BLaER1 (cell line): ENCODE measurements at regions not wholly inside any gene's neighbourhood (a gene's known extent, or its start where the extent isn't known, plus 50 kb on each side); places are given as distances from the start of the nearest gene placed in this dataset.

Source experiments
- H3K27ac ChIP-seq: shearing (Covaris generic); formaldehyde crosslinking; 2 replicates; pipeline ENCODE4 v1.8.1; 2022
- H3K27me3 ChIP-seq: shearing (Covaris generic); formaldehyde crosslinking; 2 replicates; pipeline ENCODE4 v1.8.1; 2022
- H3K36me3 ChIP-seq: shearing (Covaris generic); formaldehyde crosslinking; 2 replicates; pipeline ENCODE4 v1.8.1; 2022
- H3K4me1 ChIP-seq: shearing (Covaris generic); formaldehyde crosslinking; 2 replicates; pipeline ENCODE4 v1.8.1; 2022
- H3K4me2 ChIP-seq: shearing (Covaris generic); formaldehyde crosslinking; 2 replicates; pipeline ENCODE4 v1.8.1; 2022
- H3K4me3 ChIP-seq: shearing (Covaris generic); formaldehyde crosslinking; 2 replicates; pipeline ENCODE4 v1.8.1; 2022
- H3K9ac ChIP-seq: shearing (Covaris generic); formaldehyde crosslinking; 2 replicates; pipeline ENCODE4 v1.8.1; 2022
- H3K9me3 ChIP-seq: shearing (Covaris generic); formaldehyde crosslinking; 2 replicates; pipeline ENCODE4 v1.8.1; 2022
- H4K20me1 ChIP-seq: shearing (Covaris generic); formaldehyde crosslinking; 2 replicates; pipeline ENCODE4 v1.8.1; 2022
- Cebpa-rat ChIP-seq: shearing (Covaris generic); IDR thresholded peaks from 2 replicates; pipeline ENCODE4 v1.8.1; 2022

GRCh38 chr4:30314001-30314400, 406.2 kb upstream of the PCDH7 start:
- Histone ChIP-seq H3K4me1 (no peaks in the 10 kb centered on the region), H3K4me2 (no peak overlapping the region), H3K9me3 (no peaks in the 10 kb centered on the region), H3K36me3 (no peaks in the 10 kb centered on the region), H4K20me1 (no peaks in the 10 kb centered on the region), H3K9ac (no peak overlapping the region), H3K27ac (no peak overlapping the region), H3K4me3 (no peak overlapping the region), H3K27me3 (no peaks in the 10 kb centered on the region)
- no peak for TF ChIP-seq Cebpa-rat

GRCh38 chr4:30330894-30331652, 389.1 kb upstream of the PCDH7 start:
- H3K9ac ChIP-seq: no peak overlapping the region
- H3K9me3 ChIP-seq: peaks cover 13% of the 10 kb centered on the region
- H3K4me2 ChIP-seq: no peak overlapping the region
- H3K27me3 ChIP-seq: no peaks in the 10 kb centered on the region
- no peaks in the 10 kb centered on the region for H3K36me3 ChIP-seq
- H3K4me1 ChIP-seq: no peaks in the 10 kb centered on the region
- no peak for TF ChIP-seq Cebpa-rat
- H3K27ac ChIP-seq: no peak overlapping the region
- no peak overlapping the region for H3K4me3 ChIP-seq
- H4K20me1 ChIP-seq: no peaks in the 10 kb centered on the region

- no peak for TF ChIP-seq Cebpa-rat
- no peak overlapping the region for H3K9ac ChIP-seq
- H3K36me3 ChIP-seq: no peaks in the 10 kb centered on the region
- H3K27ac ChIP-seq: no peak overlapping the region
- H3K4me2 ChIP-seq: no peak overlapping the region
- H3K4me3 ChIP-seq: no peak overlapping the region
- H4K20me1 ChIP-seq: no peaks in the 10 kb centered on the region
- no peaks in the 10 kb centered on the region for H3K27me3 ChIP-seq
- H3K9me3 ChIP-seq: no peaks in the 10 kb centered on the region
- no peaks in the 10 kb centered on the region for H3K4me1 ChIP-seq
These were observed 378.4 kb upstream of the PCDH7 start for GRCh38 chr4:30341731-30342130.

GRCh38 chr4:30350288-30350687, 369.9 kb upstream of the PCDH7 start:
- TF ChIP-seq Cebpa-rat: no peak
- no peaks in the 10 kb centered on the region for H3K9me3 ChIP-seq
- H3K9ac ChIP-seq: no peak overlapping the region
- H4K20me1 ChIP-seq: no peaks in the 10 kb centered on the region
- no peaks in the 10 kb centered on the region for H3K36me3 ChIP-seq
- H3K4me2 ChIP-seq: no peak overlapping the region
- H3K4me1 ChIP-seq: no peaks in the 10 kb centered on the region
- H3K4me3 ChIP-seq: no peak overlapping the region
- H3K27me3 ChIP-seq: no peaks in the 10 kb centered on the region
- H3K27ac ChIP-seq: no peak overlapping the region

- H3K4me3 ChIP-seq: no peak overlapping the region
- no peaks in the 10 kb centered on the region for H3K36me3 ChIP-seq
- H3K9me3 ChIP-seq: no peaks in the 10 kb centered on the region
- TF ChIP-seq Cebpa-rat: no peak
- no peaks in the 10 kb centered on the region for H3K27me3 ChIP-seq
- no peaks in the 10 kb centered on the region for H4K20me1 ChIP-seq
- no peaks in the 10 kb centered on the region for H3K4me1 ChIP-seq
- no peak overlapping the region for H3K9ac ChIP-seq
- no peak overlapping the region for H3K27ac ChIP-seq
- no peak overlapping the region for H3K4me2 ChIP-seq
These were observed 365.6 kb upstream of the PCDH7 start for GRCh38 chr4:30354605-30355004.

GRCh38 chr4:30362436-30362835, 357.7 kb upstream of the PCDH7 start:
- no peak overlapping the region for H3K4me2 ChIP-seq
- H3K27me3 ChIP-seq: no peaks in the 10 kb centered on the region
- no peak overlapping the region for H3K27ac ChIP-seq
- H3K9ac ChIP-seq: no peak overlapping the region
- no peaks in the 10 kb centered on the region for H3K4me1 ChIP-seq
- H3K9me3 ChIP-seq: no peaks in the 10 kb centered on the region
- no peak for TF ChIP-seq Cebpa-rat
- H4K20me1 ChIP-seq: no peaks in the 10 kb centered on the region
- no peak overlapping the region for H3K4me3 ChIP-seq
- H3K36me3 ChIP-seq: no peaks in the 10 kb centered on the region

GRCh38 chr4:30370105-30370504, 350.1 kb upstream of the PCDH7 start:
- Histone ChIP-seq H3K27ac (no peak overlapping the region), H3K36me3 (no peaks in the 10 kb centered on the region), H3K27me3 (no peaks in the 10 kb centered on the region), H3K9ac (no peak overlapping the region), H3K4me2 (no peak overlapping the region), H3K9me3 (no peaks in the 10 kb centered on the region), H3K4me1 (no peaks in the 10 kb centered on the region), H4K20me1 (no peaks in the 10 kb centered on the region), H3K4me3 (no peak overlapping the region)
- no peak for TF ChIP-seq Cebpa-rat

GRCh38 chr4:30380404-30380998, 339.7 kb upstream of the PCDH7 start:
- H4K20me1 ChIP-seq: no peaks in the 10 kb centered on the region
- no peak overlapping the region for H3K9ac ChIP-seq
- no peaks in the 10 kb centered on the region for H3K9me3 ChIP-seq
- H3K4me1 ChIP-seq: no peaks in the 10 kb centered on the region
- H3K4me2 ChIP-seq: no peak overlapping the region
- no peak overlapping the region for H3K4me3 ChIP-seq
- no peak for TF ChIP-seq Cebpa-rat
- H3K27ac ChIP-seq: no peak overlapping the region
- no peaks in the 10 kb centered on the region for H3K27me3 ChIP-seq
- no peaks in the 10 kb centered on the region for H3K36me3 ChIP-seq

GRCh38 chr4:30385650-30386049, 334.5 kb upstream of the PCDH7 start:
- Histone ChIP-seq H3K4me3 (no peak overlapping the region), H3K9me3 (no peaks in the 10 kb centered on the region), H3K4me2 (no peak overlapping the region)

GRCh38 chr4:30386266-30386895, 333.8 kb upstream of the PCDH7 start:
- H3K36me3 ChIP-seq: no peaks in the 10 kb centered on the region
- H3K4me2 ChIP-seq: no peak overlapping the region
- no peaks in the 10 kb centered on the region for H3K4me1 ChIP-seq
- no peaks in the 10 kb centered on the region for H3K27me3 ChIP-seq
- no peaks in the 10 kb centered on the region for H4K20me1 ChIP-seq
- H3K9ac ChIP-seq: no peak overlapping the region
- H3K27ac ChIP-seq: no peak overlapping the region
- no peak for TF ChIP-seq Cebpa-rat
- H3K4me3 ChIP-seq: no peak overlapping the region
- no peaks in the 10 kb centered on the region for H3K9me3 ChIP-seq

More at GRCh38 chr4:30385650-30386049, 334.5 kb upstream of the PCDH7 start:
- no peaks in the 10 kb centered on the region for H3K27me3 ChIP-seq
- TF ChIP-seq Cebpa-rat: no peak
- no peaks in the 10 kb centered on the region for H4K20me1 ChIP-seq
- no peaks in the 10 kb centered on the region for H3K36me3 ChIP-seq
- H3K27ac ChIP-seq: no peak overlapping the region
- no peaks in the 10 kb centered on the region for H3K4me1 ChIP-seq
- no peak overlapping the region for H3K9ac ChIP-seq
